ENCODE measurements at regions not wholly inside any gene's neighbourhood (a gene's known extent, or its start where the extent isn't known, plus 50 kb on each side); places are given as distances from the start of the nearest gene placed in this dataset.

- TF ChIP-seq EZH2 (IDR thresholded peaks at IDR 0.05; ENCODE audit: insufficient read depth, poor library complexity, severe bottlenecking) = no peak
- TF ChIP-seq EZH2phosphoT487 (IDR thresholded peaks at IDR 0.05; ENCODE audit: insufficient read depth, low read depth) = no peak
Measured at GRCh38 chr21:17159697-17160096, 353.1 kb upstream of the CXADR start.

All from GM23248 (cell line).